ENCODE measurements at regions not wholly inside any gene's neighbourhood (a gene's known extent, or its start where the extent isn't known, plus 50 kb on each side); places are given as distances from the start of the nearest gene placed in this dataset.

DNA sequence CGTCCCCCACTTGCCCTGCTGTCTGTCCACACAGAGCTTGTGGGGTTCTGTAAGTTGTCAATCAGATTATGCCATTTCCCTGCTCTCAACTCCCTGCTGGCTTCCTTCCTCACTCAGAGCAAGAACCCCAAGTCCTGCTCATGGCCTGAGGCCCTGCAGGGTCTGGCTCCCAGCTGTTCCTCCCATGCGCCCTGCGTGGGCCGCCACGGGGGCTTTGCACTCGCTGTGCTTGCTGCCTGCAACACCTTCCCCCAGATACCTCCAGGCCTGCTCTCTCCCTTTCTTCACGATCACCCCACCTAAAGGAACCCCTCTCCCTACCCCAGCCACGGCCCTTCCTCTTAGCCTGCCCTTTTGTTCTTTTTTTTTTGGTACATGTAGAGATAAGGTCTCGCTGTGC lies 234.6 kb downstream of the AACS start (continued):
- TF ChIP-seq NFYA (IDR thresholded peaks at IDR 0.05; ENCODE audit: borderline replicate concordance, low read depth, low read length) (no peak), NFXL1 (IDR thresholded peaks at IDR 0.05; ENCODE audit: borderline replicate concordance) (no peak), KAT2A (conservative IDR thresholded peaks at IDR 0.05; ENCODE audit: control insufficient read depth, low read depth, low read length) (no peak), ETV6 (conservative IDR thresholded peaks at IDR 0.05 in 1 of 2, IDR thresholded peaks at IDR 0.05 in 1 of 2; ENCODE audit: borderline replicate concordance in 1 of 2, low read depth in 1 of 2) (no peak), STAT3 (IDR thresholded peaks at IDR 0.05; ENCODE audit: low read depth, low read length) (no peak), MTA3 (IDR thresholded peaks at IDR 0.05; ENCODE audit: borderline replicate concordance, low read length) (no peak)
- TF ChIP-seq, protein P1, sequence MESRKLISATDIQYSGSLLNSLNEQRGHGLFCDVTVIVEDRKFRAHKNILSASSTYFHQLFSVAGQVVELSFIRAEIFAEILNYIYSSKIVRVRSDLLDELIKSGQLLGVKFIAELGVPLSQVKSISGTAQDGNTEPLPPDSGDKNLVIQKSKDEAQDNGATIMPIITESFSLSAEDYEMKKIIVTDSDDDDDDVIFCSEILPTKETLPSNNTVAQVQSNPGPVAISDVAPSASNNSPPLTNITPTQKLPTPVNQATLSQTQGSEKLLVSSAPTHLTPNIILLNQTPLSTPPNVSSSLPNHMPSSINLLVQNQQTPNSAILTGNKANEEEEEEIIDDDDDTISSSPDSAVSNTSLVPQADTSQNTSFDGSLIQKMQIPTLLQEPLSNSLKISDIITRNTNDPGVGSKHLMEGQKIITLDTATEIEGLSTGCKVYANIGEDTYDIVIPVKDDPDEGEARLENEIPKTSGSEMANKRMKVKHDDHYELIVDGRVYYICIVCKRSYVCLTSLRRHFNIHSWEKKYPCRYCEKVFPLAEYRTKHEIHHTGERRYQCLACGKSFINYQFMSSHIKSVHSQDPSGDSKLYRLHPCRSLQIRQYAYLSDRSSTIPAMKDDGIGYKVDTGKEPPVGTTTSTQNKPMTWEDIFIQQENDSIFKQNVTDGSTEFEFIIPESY (IDR thresholded peaks at IDR 0.05), result no peak
- TF ChIP-seq, protein P2, sequence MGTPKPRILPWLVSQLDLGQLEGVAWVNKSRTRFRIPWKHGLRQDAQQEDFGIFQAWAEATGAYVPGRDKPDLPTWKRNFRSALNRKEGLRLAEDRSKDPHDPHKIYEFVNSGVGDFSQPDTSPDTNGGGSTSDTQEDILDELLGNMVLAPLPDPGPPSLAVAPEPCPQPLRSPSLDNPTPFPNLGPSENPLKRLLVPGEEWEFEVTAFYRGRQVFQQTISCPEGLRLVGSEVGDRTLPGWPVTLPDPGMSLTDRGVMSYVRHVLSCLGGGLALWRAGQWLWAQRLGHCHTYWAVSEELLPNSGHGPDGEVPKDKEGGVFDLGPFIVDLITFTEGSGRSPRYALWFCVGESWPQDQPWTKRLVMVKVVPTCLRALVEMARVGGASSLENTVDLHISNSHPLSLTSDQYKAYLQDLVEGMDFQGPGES (IDR thresholded peaks at IDR 0.05), result no peak

DNA sequence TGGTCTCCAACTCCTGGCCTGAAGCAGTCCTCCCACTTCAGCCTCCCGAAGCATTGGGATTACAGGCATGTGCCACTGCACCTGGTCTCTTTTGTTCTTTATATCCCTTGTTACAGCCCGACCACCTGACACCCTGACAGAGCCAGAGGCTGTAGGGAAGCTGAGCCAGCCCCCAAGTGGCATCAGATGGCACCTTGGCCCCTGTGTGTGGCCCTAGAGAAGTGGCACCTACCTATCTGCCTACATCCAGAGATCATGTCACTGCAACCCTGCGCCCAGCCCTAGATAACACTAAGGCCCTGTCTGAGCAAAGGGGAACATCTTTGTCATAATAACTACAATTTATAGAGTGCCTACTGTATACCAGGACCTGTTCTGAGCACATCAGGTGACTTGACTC lies 235.0 kb downstream of the AACS start:
- FAIRE-seq (no peak), ATAC-seq (no peak), DNase-seq (ENCODE audit: low read depth, low spot score) (no peak)
- Histone ChIP-seq H3K4me1 (ENCODE audit: control insufficient read depth, insufficient read depth, low read length) (no peaks in the 10 kb centered on the region), H3K27ac (ENCODE audit: control insufficient read depth, insufficient read depth) (no peak overlapping the region), H3K79me2 (ENCODE audit: control insufficient read depth, insufficient read depth, low read length) (no peaks in the 10 kb centered on the region), H2AFZ (ENCODE audit: control insufficient read depth, low read depth, low read length) (no peak overlapping the region), H3K36me3 (ENCODE audit: control insufficient read depth in 2 of 2, insufficient read depth in 2 of 2, low read length in 1 of 2) (no peaks in the 10 kb centered on the region), H3K9ac (ENCODE audit: control insufficient read depth, insufficient read depth, low read length) (no peak overlapping the region), H3K4me3 (no peak overlapping the region), H3K4me2 (ENCODE audit: control insufficient read depth, insufficient read depth) (no peak overlapping the region), H3K9me3 (replicated peaks; ENCODE audit: control insufficient read depth, insufficient read depth, low read length) (no peaks in the 10 kb centered on the region), H4K20me1 (ENCODE audit: control insufficient read depth, insufficient read depth) (no peaks in the 10 kb centered on the region), H3K27me3 (replicated peaks in 1 of 2; ENCODE audit: control insufficient read depth in 2 of 2, insufficient read depth in 2 of 2, low read length in 1 of 2) (no peaks in the 10 kb centered on the region)
- ChIA-PET CTCF (no interaction called here), POLR2A (no interaction called here), SMC1A (ENCODE audit: uncharacterized antibody, unreplicated experiment) (interaction anchor here (0.6 kb wide), 1 partner anchor 11 kb away, joined by 4 read pairs; no protein-coding TSS in a partner anchor), RAD21 (ENCODE audit: unreplicated experiment) (no interaction called here)
- TF ChIP-seq, protein P3, sequence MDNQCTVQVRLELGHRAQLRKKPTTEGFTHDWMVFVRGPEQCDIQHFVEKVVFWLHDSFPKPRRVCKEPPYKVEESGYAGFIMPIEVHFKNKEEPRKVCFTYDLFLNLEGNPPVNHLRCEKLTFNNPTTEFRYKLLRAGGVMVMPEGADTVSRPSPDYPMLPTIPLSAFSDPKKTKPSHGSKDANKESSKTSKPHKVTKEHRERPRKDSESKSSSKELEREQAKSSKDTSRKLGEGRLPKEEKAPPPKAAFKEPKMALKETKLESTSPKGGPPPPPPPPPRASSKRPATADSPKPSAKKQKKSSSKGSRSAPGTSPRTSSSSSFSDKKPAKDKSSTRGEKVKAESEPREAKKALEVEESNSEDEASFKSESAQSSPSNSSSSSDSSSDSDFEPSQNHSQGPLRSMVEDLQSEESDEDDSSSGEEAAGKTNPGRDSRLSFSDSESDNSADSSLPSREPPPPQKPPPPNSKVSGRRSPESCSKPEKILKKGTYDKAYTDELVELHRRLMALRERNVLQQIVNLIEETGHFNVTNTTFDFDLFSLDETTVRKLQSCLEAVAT (IDR thresholded peaks at IDR 0.05), result no peak
- TF ChIP-seq POLR2AphosphoS5 (IDR thresholded peaks at IDR 0.05; ENCODE audit: low read length) (no peak), NFIC (IDR thresholded peaks at IDR 0.05; ENCODE audit: low read depth, low read length) (no peak)
- TF ChIP-seq, protein P4, sequence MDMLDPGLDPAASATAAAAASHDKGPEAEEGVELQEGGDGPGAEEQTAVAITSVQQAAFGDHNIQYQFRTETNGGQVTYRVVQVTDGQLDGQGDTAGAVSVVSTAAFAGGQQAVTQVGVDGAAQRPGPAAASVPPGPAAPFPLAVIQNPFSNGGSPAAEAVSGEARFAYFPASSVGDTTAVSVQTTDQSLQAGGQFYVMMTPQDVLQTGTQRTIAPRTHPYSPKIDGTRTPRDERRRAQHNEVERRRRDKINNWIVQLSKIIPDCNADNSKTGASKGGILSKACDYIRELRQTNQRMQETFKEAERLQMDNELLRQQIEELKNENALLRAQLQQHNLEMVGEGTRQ (IDR thresholded peaks at IDR 0.05; ENCODE audit: borderline replicate concordance, low read depth, low read length), result no peak
- TF ChIP-seq, protein P5, sequence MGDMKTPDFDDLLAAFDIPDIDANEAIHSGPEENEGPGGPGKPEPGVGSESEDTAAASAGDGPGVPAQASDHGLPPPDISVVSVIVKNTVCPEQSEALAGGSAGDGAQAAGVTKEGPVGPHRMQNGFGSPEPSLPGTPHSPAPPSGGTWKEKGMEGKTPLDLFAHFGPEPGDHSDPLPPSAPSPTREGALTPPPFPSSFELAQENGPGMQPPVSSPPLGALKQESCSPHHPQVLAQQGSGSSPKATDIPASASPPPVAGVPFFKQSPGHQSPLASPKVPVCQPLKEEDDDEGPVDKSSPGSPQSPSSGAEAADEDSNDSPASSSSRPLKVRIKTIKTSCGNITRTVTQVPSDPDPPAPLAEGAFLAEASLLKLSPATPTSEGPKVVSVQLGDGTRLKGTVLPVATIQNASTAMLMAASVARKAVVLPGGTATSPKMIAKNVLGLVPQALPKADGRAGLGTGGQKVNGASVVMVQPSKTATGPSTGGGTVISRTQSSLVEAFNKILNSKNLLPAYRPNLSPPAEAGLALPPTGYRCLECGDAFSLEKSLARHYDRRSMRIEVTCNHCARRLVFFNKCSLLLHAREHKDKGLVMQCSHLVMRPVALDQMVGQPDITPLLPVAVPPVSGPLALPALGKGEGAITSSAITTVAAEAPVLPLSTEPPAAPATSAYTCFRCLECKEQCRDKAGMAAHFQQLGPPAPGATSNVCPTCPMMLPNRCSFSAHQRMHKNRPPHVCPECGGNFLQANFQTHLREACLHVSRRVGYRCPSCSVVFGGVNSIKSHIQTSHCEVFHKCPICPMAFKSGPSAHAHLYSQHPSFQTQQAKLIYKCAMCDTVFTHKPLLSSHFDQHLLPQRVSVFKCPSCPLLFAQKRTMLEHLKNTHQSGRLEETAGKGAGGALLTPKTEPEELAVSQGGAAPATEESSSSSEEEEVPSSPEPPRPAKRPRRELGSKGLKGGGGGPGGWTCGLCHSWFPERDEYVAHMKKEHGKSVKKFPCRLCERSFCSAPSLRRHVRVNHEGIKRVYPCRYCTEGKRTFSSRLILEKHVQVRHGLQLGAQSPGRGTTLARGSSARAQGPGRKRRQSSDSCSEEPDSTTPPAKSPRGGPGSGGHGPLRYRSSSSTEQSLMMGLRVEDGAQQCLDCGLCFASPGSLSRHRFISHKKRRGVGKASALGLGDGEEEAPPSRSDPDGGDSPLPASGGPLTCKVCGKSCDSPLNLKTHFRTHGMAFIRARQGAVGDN (IDR thresholded peaks at IDR 0.05), result no peak
- intact Hi-C loops (cut with micrococcal nuclease; ENCODE audit: unreplicated experiment) (no loop called here), in situ Hi-C loops (cut with MboI) (no loop called here)
- BruUV-seq (replicated peaks), result no TSS peak
- WGBS (ENCODE audit: insufficient coverage, insufficient replicate concordance, low lambda C conversion rate, missing lambda C conversion rate), result 20% methylated on average over 3 of the region's 3 CpGs
